Neural progenitor cell (in vitro differentiated cells): ENCODE measurements at regions not wholly inside any gene's neighbourhood (a gene's known extent, or its start where the extent isn't known, plus 50 kb on each side); places are given as distances from the start of the nearest gene placed in this dataset.

Source experiments
- DNase-seq: peaks from one replicate; pipeline ENCODE4 v3.0.0-alpha.2; 2016; ENCODE audit warnings: low spot score
- H2AFZ ChIP-seq: fragments of 200-600 bp; sonication (generic); replicated peaks from 2 replicates; pipeline ENCODE4 v1.6.1; 2016; ENCODE audit warnings: antibody characterized with exemption
- H3F3A ChIP-seq: fragments of 200-600 bp; sonication (generic); 2 replicates; pipeline ENCODE4 v1.6.1; 2016; ENCODE audit warnings: antibody characterized with exemption, low read depth
- H3K27ac ChIP-seq: fragments of 200-600 bp; sonication (generic); 2 replicates; pipeline ENCODE4 v1.5.1; 2016; ENCODE audit warnings: mild to moderate bottlenecking
- H3K27me3 ChIP-seq: fragments of 200-600 bp; sonication (generic); 2 replicates; pipeline ENCODE4 v1.6.1; 2016; ENCODE audit warnings: mild to moderate bottlenecking, moderate library complexity
- H3K36me3 ChIP-seq: fragments of 200-600 bp; sonication (generic); 2 replicates; pipeline ENCODE4 v1.5.1; 2016
- H3K4me1 ChIP-seq: fragments of 200-600 bp; sonication (generic); 2 replicates; pipeline ENCODE4 v1.6.1; 2016; ENCODE audit warnings: mixed run types
- H3K4me2 ChIP-seq: fragments of 200-600 bp; sonication (generic); 2 replicates; pipeline ENCODE4 v1.6.1; 2016
- H3K4me3 ChIP-seq: fragments of 200-600 bp; sonication (generic); 2 replicates; pipeline ENCODE4 v1.5.1; 2016
- H3K79me2 ChIP-seq: fragments of 200-600 bp; sonication (generic); 2 replicates; pipeline ENCODE4 v1.6.1; 2016; ENCODE audit warnings: low read depth
- H3K9ac ChIP-seq: fragments of 200-600 bp; sonication (generic); 2 replicates; pipeline ENCODE4 v1.6.1; 2016
- H3K9me3 ChIP-seq: fragments of 200-600 bp; sonication (generic); 2 replicates; pipeline ENCODE4 v1.5.1; 2016; ENCODE audit warnings: low read depth
- H4K20me1 ChIP-seq: fragments of 200-600 bp; sonication (generic); 2 replicates; pipeline ENCODE4 v1.6.1; 2016; ENCODE audit warnings: low read depth
- H3K27ac Mint-ChIP-seq: 3 replicates; pipeline ENCODE4 v1.8.0; 2021; ENCODE audit warnings: mixed read lengths
- H3K27me3 Mint-ChIP-seq: 2 replicates; pipeline ENCODE4 v1.8.0; 2022; ENCODE audit warnings: low read depth, mild to moderate bottlenecking, inconsistent platforms, moderate library complexity, mixed read lengths; ENCODE audit not compliant: insufficient read depth
- H3K36me3 Mint-ChIP-seq: 3 replicates; pipeline ENCODE4 v1.8.0; 2021; ENCODE audit warnings: mixed read lengths
- H3K4me1 Mint-ChIP-seq: 3 replicates; pipeline ENCODE4 v1.8.0; 2021; ENCODE audit warnings: mixed read lengths
- H3K4me3 Mint-ChIP-seq: 3 replicates; pipeline ENCODE4 v1.8.0; 2021; ENCODE audit warnings: mild to moderate bottlenecking, moderate library complexity, mixed read lengths
- H3K9me3 Mint-ChIP-seq: 3 replicates; pipeline ENCODE4 v1.8.0; 2020; ENCODE audit warnings: mixed read lengths
- CTCF ChIP-seq: fragments of 200-600 bp; sonication (generic); IDR thresholded peaks from 2 replicates; pipeline ENCODE4 v1.5.1; 2017; ENCODE audit warnings: antibody characterized with exemption, mild to moderate bottlenecking
- EZH2 ChIP-seq: fragments of 200-600 bp; sonication (generic); IDR thresholded peaks from 2 replicates; pipeline ENCODE4 v1.6.1; 2017; ENCODE audit warnings: antibody characterized with exemption, mild to moderate bottlenecking, moderate library complexity
- EZH2phosphoT487 ChIP-seq: fragments of 200-600 bp; sonication (generic); IDR thresholded peaks from 2 replicates; pipeline ENCODE4 v1.6.1; 2017; ENCODE audit warnings: antibody characterized with exemption

- H3K27ac Mint-ChIP-seq = peak overlapping the region; percentile 18
- no peak overlapping the region for H3K4me3 ChIP-seq
- H2AFZ ChIP-seq = no peak overlapping the region
- H3F3A ChIP-seq = no peaks in the 10 kb centered on the region
- no peak overlapping the region for H3K4me2 ChIP-seq
- DNase-seq = no peak
- H3K4me1 Mint-ChIP-seq = peaks cover 21% of the 10 kb centered on the region
- peaks cover 7% of the 10 kb centered on the region for H3K27me3 Mint-ChIP-seq
- no peak overlapping the region for H3K4me3 Mint-ChIP-seq
- no peaks in the 10 kb centered on the region for H3K4me1 ChIP-seq
- H3K9me3 Mint-ChIP-seq = no peaks in the 10 kb centered on the region
- no peaks in the 10 kb centered on the region for H3K9me3 ChIP-seq
- no peaks in the 10 kb centered on the region for H3K36me3 Mint-ChIP-seq
- H4K20me1 ChIP-seq = no peaks in the 10 kb centered on the region
- no peak overlapping the region for H3K9ac ChIP-seq
- TF ChIP-seq EZH2phosphoT487 (no peak), EZH2 (no peak), CTCF (no peak)
- no peaks in the 10 kb centered on the region for H3K27me3 ChIP-seq
- H3K36me3 ChIP-seq = no peaks in the 10 kb centered on the region
- no peaks in the 10 kb centered on the region for H3K79me2 ChIP-seq
- no peak overlapping the region for H3K27ac ChIP-seq
Observed at GRCh38 chr4:57443308-57443707, 333.1 kb upstream of the IGFBP7 start.

GRCh38 chr4:57442831-57443291 lies 332.7 kb upstream of the IGFBP7 start:
- H2AFZ ChIP-seq = no peak overlapping the region
- H3K4me2 ChIP-seq = no peak overlapping the region
- peaks cover 7% of the 10 kb centered on the region for H3K27me3 Mint-ChIP-seq

GRCh38 chr4:57442241-57442640 lies 332.1 kb upstream of the IGFBP7 start:
- no peaks in the 10 kb centered on the region for H3K4me1 ChIP-seq
- no peaks in the 10 kb centered on the region for H3F3A ChIP-seq
- no peaks in the 10 kb centered on the region for H3K79me2 ChIP-seq
- Mint-ChIP-seq H3K27ac (no peak overlapping the region), H3K4me3 (no peak overlapping the region), H3K4me1 (peaks cover 21% of the 10 kb centered on the region), H3K36me3 (no peaks in the 10 kb centered on the region), H3K27me3 (peaks cover 7% of the 10 kb centered on the region), H3K9me3 (no peaks in the 10 kb centered on the region)
- H3K4me2 ChIP-seq = no peak overlapping the region
- H3K27ac ChIP-seq = no peak overlapping the region
- H3K36me3 ChIP-seq = no peaks in the 10 kb centered on the region
- TF ChIP-seq CTCF = no peak
- no peak for TF ChIP-seq EZH2phosphoT487
- TF ChIP-seq EZH2 = no peak
- no peak for DNase-seq
- no peak overlapping the region for H3K4me3 ChIP-seq
- no peak overlapping the region for H3K9ac ChIP-seq
- H3K9me3 ChIP-seq = no peaks in the 10 kb centered on the region
- H4K20me1 ChIP-seq = no peaks in the 10 kb centered on the region
- H2AFZ ChIP-seq = no peak overlapping the region
- H3K27me3 ChIP-seq = no peaks in the 10 kb centered on the region

More at GRCh38 chr4:57442831-57443291, 332.7 kb upstream of the IGFBP7 start:
- no peak overlapping the region for H3K4me3 ChIP-seq
- no peaks in the 10 kb centered on the region for H3K27me3 ChIP-seq
- Mint-ChIP-seq H3K4me3 (no peak overlapping the region), H3K36me3 (no peaks in the 10 kb centered on the region), H3K27ac (no peak overlapping the region), H3K4me1 (peaks cover 21% of the 10 kb centered on the region), H3K9me3 (no peaks in the 10 kb centered on the region)
- DNase-seq = peak; percentile 73
- no peaks in the 10 kb centered on the region for H3K79me2 ChIP-seq
- no peak overlapping the region for H3K27ac ChIP-seq
- no peak overlapping the region for H3K9ac ChIP-seq
- no peaks in the 10 kb centered on the region for H4K20me1 ChIP-seq
- H3F3A ChIP-seq = no peaks in the 10 kb centered on the region
- no peaks in the 10 kb centered on the region for H3K9me3 ChIP-seq
- no peaks in the 10 kb centered on the region for H3K36me3 ChIP-seq
- TF ChIP-seq EZH2phosphoT487 (no peak), CTCF (peak; percentile 89), EZH2 (no peak)
- no peaks in the 10 kb centered on the region for H3K4me1 ChIP-seq
